ENCODE measurements at regions not wholly inside any gene's neighbourhood (a gene's known extent, or its start where the extent isn't known, plus 50 kb on each side); places are given as distances from the start of the nearest gene placed in this dataset.

GRCh38 chr3:128567705-128568356 is 74.8 kb upstream of the GATA2 start:
- Histone ChIP-seq H4K8ac (replicated peaks; ENCODE audit: insufficient read length, low read depth, low read length) (no peak overlapping the region), H3K23me2 (ENCODE audit: insufficient read length, low read depth, low read length, poor library complexity, severe bottlenecking) (no peaks in the 10 kb centered on the region), H3K23ac (ENCODE audit: insufficient read length, low read depth, low read length) (no peak overlapping the region), H3K9ac (ENCODE audit: extremely low read depth, insufficient read length, low read length) (no peak overlapping the region), H4K91ac (ENCODE audit: insufficient read length, low read depth, low read length) (no peak overlapping the region), H3K4ac (ENCODE audit: low read depth, low read length) (no peak overlapping the region), H2BK12ac (ENCODE audit: insufficient read length, low read depth, low read length) (no peak overlapping the region), H2AFZ (ENCODE audit: low read length) (no peak overlapping the region), H2BK20ac (ENCODE audit: low read depth, low read length, poor library complexity, severe bottlenecking) (no peak overlapping the region), H2AK5ac (ENCODE audit: insufficient read length, low read length) (no peak overlapping the region), H3K27ac (ENCODE audit: insufficient read length, low read depth, low read length) (peak overlapping the region; percentile 58), H2BK15ac (ENCODE audit: low read depth, low read length) (no peak overlapping the region), H3K56ac (ENCODE audit: insufficient read length, low read depth, low read length) (no peak overlapping the region), H3K9me3 (ENCODE audit: control insufficient read depth, low read depth, low read length) (no peaks in the 10 kb centered on the region), H3K14ac (ENCODE audit: insufficient read depth, low read length) (peak overlapping the region; percentile 51), H3K4me2 (ENCODE audit: insufficient read depth, insufficient read length, low read length) (no peak overlapping the region), H3K27me3 (ENCODE audit: insufficient read depth, low read length) (no peaks in the 10 kb centered on the region; the same call in 1 of the 2 replicates), H4K5ac (ENCODE audit: insufficient read length, low read depth, low read length) (peak overlapping the region; percentile 30), H3K79me2 (ENCODE audit: insufficient read depth, low read length) (no peaks in the 10 kb centered on the region), H2BK5ac (ENCODE audit: insufficient read length, low read length) (no peak overlapping the region), H3K4me1 (ENCODE audit: insufficient read depth, low read length) (peaks cover 10% of the 10 kb centered on the region; the same call in 1 of the 2 replicates), H2BK120ac (ENCODE audit: low read depth, low read length, poor library complexity, severe bottlenecking) (no peak overlapping the region), H3K79me1 (ENCODE audit: insufficient read depth, low read depth, low read length, poor library complexity, severe bottlenecking) (no peaks in the 10 kb centered on the region), H4K20me1 (ENCODE audit: control insufficient read depth, insufficient read depth, insufficient read length) (no peaks in the 10 kb centered on the region), H3K18ac (ENCODE audit: insufficient read length, low read depth, low read length) (peak overlapping the region; percentile 45), H3T11ph (ENCODE audit: low read length) (no peak overlapping the region)
- TF ChIP-seq CTCF (conservative IDR thresholded peaks at IDR 0.05) = peak; percentile 46; the same call in 2 of the 3 replicates
- H3K4me1 Mint-ChIP-seq = peaks cover 16 to 34% of the 10 kb centered on the region in 2 experiments
- H3K9me3 Mint-ChIP-seq = 0 out of 5 replicates have a peak, but pooled peaks cover 0 to 2% of the 10 kb centered on the region in 2 experiments
- H3K27me3 Mint-ChIP-seq (ENCODE audit: low read depth) = peaks cover 14% of the 10 kb centered on the region
- no CpG with 5 or more reads among the region's 12 CpGs for WGBS (ENCODE audit: extremely low coverage, insufficient read length, low lambda C conversion rate)
- H3K27ac Mint-ChIP-seq = peak overlapping the region; percentile 92 to 99 (median 98); a peak in 6 of 7 replicates
- no peak overlapping the region for H3K4me3 Mint-ChIP-seq
- H3K36me3 Mint-ChIP-seq (ENCODE audit: insufficient read depth in 1 of 3, low read depth in 3 of 3) = no peaks in the 10 kb centered on the region
- no peak for DNase-seq

Measured in H9 (cell line).